NCI-H2196 treated with DMSO at 0.1 percent for 48 hours (cell line): ENCODE measurements at regions not wholly inside any gene's neighbourhood (a gene's known extent, or its start where the extent isn't known, plus 50 kb on each side); places are given as distances from the start of the nearest gene placed in this dataset.

Experiments used
- DNase-seq: peaks from one replicate; lab custom pipeline; 2025; ENCODE audit not compliant: unreplicated experiment; lab: John Stamatoyannopoulos, UW

DNA sequence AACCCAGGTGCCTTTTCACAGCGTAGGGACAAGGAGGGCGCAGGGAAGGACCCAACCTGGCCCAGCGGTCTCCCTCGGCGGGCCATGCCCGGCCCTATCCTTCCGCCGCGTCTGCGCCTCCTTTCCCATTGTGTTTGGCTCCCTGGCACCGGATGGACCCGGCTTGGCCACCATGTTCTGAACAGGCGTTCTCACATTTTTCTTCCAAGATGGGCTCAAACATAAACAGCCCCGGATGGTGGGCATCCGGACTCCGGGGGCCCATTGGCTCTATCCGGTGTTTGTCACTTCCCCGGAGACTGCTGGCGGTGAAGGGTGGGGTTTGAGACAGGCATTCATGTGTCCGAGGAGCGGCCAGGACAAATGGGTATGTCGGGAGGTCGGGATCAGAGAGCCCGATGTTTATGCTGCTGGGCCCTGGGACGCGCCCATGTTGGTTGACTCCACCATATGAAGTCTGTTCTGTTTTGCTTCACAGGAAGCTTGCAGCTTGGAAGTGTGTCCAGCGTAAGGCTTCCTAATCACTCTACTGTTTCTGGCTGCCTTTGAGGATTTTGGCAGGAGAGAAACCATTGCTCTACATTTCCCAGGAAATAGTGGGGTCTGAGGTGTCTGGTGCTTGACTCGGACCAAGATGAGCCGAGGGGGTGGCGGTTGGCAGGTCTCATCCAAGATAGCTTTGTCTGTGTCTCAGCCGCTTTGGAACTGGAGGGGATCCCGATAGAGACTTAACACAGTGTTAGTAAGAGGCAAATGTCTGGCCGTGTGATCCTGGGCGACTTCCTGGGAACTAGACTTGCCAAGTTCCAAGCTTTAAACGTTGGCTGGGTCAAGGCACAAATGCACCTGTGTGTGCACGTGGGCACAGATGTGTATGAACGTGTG is 188.3 kb downstream of the IRF8 start:
- no peak for DNase-seq

- DNase-seq: no peak
Measured at GRCh38 chr16:86087896-86088230, 188.9 kb downstream of the IRF8 start.

- DNase-seq: no peak
Measured at GRCh38 chr16:86088287-86088686, 189.3 kb downstream of the IRF8 start.

DNA sequence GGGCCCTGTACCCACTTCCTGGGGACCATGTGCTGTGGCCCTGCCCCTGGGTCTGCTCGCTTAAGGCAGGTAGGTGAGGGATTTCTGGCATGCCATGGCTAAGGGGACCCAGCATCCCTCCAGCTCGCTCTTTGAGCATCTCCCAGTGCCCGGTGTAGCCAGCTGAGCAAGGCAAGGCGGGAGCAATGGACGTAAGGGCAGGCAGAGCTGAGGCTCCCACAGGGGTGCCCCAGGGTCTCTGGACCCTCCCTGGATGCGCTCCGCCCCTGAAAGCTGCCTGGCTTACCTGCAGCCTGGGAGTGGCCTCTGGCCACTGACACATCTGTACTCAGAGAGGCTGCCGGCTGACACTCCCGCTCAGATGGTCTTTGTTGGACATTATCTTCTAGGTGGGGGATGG is 189.9 kb downstream of the IRF8 start:
- no peak for DNase-seq

- no peak for DNase-seq
Measured at GRCh38 chr16:86089334-86089900, 190.5 kb downstream of the IRF8 start.

GRCh38 chr16:86089991-86090390 is 191.0 kb downstream of the IRF8 start:
- DNase-seq: no peak

- no peak for DNase-seq
Measured at GRCh38 chr16:86090461-86091170, 191.7 kb downstream of the IRF8 start.

DNA sequence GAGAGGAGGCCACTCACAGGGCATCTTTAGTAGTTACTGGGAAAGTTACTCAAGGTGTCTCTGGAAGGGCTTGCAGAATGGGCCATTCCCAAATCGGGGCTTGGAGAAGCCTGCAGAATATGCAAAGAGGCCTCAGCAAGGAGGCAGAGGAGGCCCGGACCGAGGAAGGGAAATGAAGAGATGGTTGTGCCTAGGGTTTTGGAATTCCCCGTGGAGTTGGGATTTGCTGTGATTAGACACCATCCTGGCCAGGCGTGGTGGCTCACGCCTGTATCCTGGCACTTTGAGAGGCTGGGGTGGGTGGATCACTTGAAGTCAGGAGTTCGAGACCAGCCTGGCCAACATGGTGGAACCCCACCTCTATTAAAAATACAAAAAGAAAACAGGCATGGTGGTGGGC is 193.0 kb downstream of the IRF8 start:
- DNase-seq: no peak

DNA sequence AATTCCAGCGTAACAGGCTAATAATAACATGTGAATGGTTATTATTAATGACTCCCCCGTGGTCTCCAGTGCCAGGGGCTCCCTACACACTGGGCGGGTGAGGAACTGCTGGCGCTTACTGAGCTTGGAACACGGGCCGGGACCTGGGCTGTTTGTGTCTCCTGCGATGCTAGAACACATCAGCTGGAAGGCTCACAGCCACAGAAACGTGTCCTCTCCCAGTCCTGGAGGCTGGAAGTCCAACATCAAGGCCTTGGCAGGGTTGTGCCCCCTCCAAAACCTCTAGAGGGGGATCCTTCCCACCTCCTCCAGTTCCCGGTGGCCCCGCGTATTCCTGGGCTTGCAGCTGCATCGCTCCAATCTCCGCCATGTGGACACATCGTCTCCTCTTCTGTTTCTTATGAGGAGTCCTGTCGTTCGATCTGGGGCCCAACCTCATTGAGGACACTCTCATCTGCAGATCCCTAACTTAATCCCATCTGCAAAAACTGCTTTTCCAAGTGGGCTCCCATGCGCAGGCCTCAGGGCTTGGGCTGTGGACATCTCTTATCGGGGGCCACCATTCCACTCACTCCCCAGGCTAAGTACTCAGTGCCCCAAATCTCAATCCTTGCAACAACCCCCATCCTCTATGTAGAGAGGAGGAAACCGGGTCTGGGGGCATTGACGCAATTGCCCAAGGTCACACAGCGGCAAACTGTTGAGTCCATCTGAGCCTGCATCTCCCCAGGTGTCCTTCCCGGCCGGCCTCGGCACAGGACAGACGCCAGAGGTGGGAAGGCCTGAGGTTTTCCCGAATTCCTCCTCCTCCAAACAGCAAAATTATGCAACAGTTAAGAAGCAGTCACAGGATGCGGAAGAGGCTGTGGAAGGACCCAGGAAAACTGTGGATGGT is 193.9 kb downstream of the IRF8 start:
- no peak for DNase-seq

DNA sequence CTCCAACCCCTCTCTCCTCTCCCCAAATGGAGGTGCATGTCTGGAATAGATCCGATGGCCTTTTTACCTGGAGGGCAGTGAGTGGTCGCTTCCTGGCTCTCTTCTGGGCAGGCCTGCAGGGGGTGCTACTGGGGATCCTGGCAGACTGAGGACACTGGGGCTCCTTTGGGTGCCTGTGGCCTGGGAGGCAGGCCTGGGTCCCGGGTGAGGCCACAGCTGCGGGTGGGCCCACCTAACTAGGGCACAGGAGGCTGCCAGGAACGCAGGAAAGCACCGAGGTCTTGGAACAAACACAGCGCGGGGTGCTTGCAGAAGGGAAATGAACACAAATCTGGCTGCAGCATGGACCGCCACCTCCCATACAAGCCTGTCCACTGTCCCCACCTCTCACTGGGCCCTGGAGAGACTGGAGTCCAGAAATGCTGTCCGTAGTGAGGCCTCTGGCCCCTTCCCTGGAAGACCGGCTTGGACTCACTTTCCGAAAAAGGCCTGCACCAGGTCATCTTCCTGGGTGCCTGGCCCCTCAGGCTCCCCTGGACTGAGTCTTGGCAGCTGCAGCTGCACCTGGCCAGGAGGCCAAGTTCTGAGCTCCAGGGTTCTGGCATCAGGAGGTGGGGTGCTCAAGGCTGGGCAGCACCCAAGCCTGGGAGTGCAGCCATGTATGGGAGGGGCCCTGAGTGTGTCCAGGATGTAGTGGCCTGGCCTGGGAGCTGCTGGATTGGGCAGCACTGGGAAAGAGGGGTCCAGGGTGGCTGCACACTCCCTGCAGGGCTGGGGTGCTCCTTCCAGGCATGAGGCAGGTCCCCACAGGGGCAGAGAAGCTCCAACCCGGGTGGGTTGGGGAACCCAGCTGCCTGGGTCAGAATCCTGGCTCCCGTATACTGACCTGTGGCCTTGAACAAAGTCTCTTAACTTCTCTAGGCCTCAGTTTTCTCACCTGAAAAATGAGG is 195.1 kb downstream of the IRF8 start:
- no peak for DNase-seq

DNA sequence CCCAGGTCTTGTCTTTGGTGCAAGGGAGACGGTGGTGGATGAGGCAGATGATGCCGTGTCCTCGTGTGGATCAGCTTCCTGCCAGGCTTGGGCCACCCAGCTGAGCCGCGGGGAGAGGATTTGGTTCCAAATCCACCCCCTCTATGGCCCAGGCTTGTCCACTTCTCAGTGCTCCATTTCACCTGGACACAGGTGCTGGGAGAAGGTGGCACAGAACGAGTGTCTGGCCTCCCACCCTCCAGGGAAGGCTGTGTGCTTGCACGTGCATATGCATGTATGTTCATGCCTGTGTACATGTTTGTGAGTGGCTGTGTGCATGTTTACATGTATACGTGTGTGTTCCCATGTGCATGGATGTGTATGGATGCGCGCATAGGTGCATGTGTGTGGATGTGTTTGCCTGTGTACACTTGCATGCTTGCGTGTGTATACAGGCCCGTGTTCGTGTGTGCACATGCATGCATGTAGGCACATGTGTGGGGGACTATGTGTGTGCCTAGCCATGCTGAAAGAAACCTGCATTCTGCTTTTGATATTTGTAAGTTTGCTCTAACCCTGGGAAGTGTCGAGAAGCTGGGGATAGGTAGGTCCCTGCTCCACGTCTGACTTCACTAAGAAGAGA is 196.3 kb downstream of the IRF8 start:
- no peak for DNase-seq

DNA sequence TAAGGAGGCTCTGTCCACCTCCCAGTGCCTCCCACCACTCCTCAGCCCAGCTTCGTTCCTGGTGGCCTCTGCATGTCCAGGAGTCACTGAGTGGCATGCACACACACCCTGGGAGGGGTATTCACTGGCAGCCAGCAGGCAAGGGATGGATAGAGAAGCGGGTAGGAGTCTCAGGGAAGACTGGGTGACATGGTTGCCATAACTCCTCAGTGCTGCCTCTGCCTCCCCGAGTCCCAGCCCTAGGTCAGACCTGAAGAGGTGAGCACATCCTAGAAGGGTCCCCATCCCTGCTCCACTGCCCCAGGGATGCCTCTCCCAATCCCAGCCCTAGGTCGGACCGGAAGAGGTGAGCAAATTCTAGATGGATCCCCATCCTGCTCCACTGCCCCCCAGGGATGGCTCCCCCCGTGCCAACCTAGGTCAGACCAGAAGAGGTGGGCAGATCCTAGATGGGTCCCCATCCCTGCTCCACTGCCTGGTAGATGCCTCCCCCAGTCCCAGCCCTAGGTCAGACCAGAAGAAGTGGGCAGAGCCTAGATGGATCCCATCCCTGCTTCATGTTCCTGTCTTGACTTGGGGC is 197.0 kb downstream of the IRF8 start:
- no peak for DNase-seq

DNA sequence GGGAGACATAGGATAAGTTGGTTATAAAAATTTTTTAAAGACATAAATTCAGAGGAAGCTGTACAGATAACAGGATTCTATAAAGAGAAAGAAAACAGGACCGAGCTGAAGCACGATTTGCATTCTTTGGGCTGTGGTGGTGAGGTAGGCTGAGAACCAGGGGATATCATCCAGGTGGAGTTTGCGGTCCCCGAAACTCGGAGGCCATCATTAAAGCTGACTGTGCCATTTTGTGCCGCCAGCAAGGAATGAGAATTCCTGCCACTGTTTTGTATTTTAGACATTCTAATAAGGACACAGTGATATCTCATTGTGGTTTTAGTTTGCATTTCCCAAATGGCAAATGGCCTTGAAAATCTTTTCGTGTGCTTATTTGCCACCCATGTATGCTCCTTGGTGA is 197.9 kb downstream of the IRF8 start:
- no peak for DNase-seq

- no peak for DNase-seq
Measured at GRCh38 chr16:86099326-86099725, 200.4 kb downstream of the IRF8 start.

- DNase-seq: no peak
Measured at GRCh38 chr16:86100205-86101136, 201.5 kb downstream of the IRF8 start.

GRCh38 chr16:86101137-86101896 is 202.4 kb downstream of the IRF8 start:
- no peak for DNase-seq

DNA sequence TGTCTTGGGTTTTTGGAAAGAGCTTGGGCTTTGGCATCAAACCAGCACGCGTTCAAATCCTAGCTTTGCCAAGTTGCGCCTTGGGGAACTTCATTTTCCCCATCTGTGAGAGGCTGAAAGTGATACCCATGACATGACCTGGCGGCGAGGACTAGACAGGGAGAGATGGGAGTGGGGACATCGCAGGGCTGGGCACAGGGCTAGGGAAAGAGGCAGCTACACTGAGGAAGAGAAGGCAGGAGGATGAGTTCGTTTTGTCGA is 202.9 kb downstream of the IRF8 start:
- DNase-seq: no peak

- no peak for DNase-seq
Measured at GRCh38 chr16:86103320-86103719, 204.4 kb downstream of the IRF8 start.
